DOHH2 (cell line): ENCODE measurements at regions not wholly inside any gene's neighbourhood (a gene's known extent, or its start where the extent isn't known, plus 50 kb on each side); places are given as distances from the start of the nearest gene placed in this dataset.
A peak's percentile ranks its signal among the peaks of the same experiment; 100 is the strongest.

ENCODE experiments used
- H3F3A ChIP-seq: fragments of 200-600 bp; sonication (generic), shearing (Covaris generic); 2 replicates; pipeline ENCODE4 v1.6.0; 2016; ENCODE audit warnings: antibody characterized with exemption, mild to moderate bottlenecking; ENCODE audit not compliant: control insufficient read depth, insufficient read depth
- H3K27ac ChIP-seq: fragments of 200-600 bp; sonication (generic); 2 replicates; pipeline ENCODE4 v1.5.1; 2014; ENCODE audit warnings: low read depth, mild to moderate bottlenecking, low read length, moderate library complexity
- H3K27me3 ChIP-seq: fragments of 200-600 bp; sonication (generic); 2 replicates; pipeline ENCODE4 v1.6.1; 2014; ENCODE audit warnings: mild to moderate bottlenecking, low read length, mixed read lengths; ENCODE audit not compliant: control insufficient read depth
- H3K36me3 ChIP-seq: fragments of 200-600 bp; sonication (generic); 2 replicates; pipeline ENCODE4 v1.6.1; 2014; ENCODE audit warnings: mild to moderate bottlenecking, low read length, moderate library complexity, mixed read lengths; ENCODE audit not compliant: control insufficient read depth
- H3K4me1 ChIP-seq: fragments of 200-600 bp; sonication (generic); 2 replicates; pipeline ENCODE4 v1.6.1; 2014; ENCODE audit warnings: mild to moderate bottlenecking, low read length, mixed read lengths; ENCODE audit not compliant: control insufficient read depth
- H3K4me2 ChIP-seq: fragments of 200-600 bp; sonication (generic); 2 replicates; pipeline ENCODE4 v1.6.0; 2014; ENCODE audit warnings: mild to moderate bottlenecking, low read length, moderate library complexity
- H3K4me3 ChIP-seq: fragments of 200-600 bp; sonication (generic); 2 replicates; pipeline ENCODE4 v1.5.1; 2014; ENCODE audit warnings: mild to moderate bottlenecking, low read length, mixed read lengths
- H3K79me2 ChIP-seq: fragments of 200-600 bp; sonication (generic); 2 replicates; pipeline ENCODE4 v1.6.1; 2014; ENCODE audit warnings: mild to moderate bottlenecking, low read length, mixed read lengths; ENCODE audit not compliant: control insufficient read depth
- H3K9me2 ChIP-seq: fragments of 200-600 bp; sonication (generic); replicated peaks from 2 replicates; pipeline ENCODE4 v1.6.1; 2014; ENCODE audit warnings: mild to moderate bottlenecking, low read length, mixed read lengths; ENCODE audit not compliant: control insufficient read depth
- H3K9me3 ChIP-seq: fragments of 200-600 bp; sonication (generic); 2 replicates; pipeline ENCODE4 v1.6.1; 2014; ENCODE audit warnings: antibody characterized with exemption, low read length, mixed read lengths; ENCODE audit not compliant: control insufficient read depth, insufficient read depth
- H4K20me1 ChIP-seq: fragments of 200-600 bp; sonication (generic); 2 replicates; pipeline ENCODE4 v1.6.0; 2014; ENCODE audit warnings: low read depth, mild to moderate bottlenecking, antibody characterized with exemption, low read length, moderate library complexity; ENCODE audit not compliant: control insufficient read depth, insufficient read depth
- CTCF ChIP-seq: fragments of 200-600 bp; sonication (generic); IDR thresholded peaks from one replicate; pipeline ENCODE4 v1.5.1; 2014; ENCODE audit warnings: antibody characterized with exemption, mild to moderate bottlenecking, low read depth, low read length; ENCODE audit not compliant: poor library complexity, severe bottlenecking
- EZH2phosphoT487 ChIP-seq: fragments of 200-600 bp; sonication (generic); IDR thresholded peaks from 2 replicates; pipeline ENCODE4 v1.6.1; 2017; ENCODE audit warnings: borderline replicate concordance, mild to moderate bottlenecking, antibody characterized with exemption, low read length, moderate library complexity, mixed read lengths

DNA sequence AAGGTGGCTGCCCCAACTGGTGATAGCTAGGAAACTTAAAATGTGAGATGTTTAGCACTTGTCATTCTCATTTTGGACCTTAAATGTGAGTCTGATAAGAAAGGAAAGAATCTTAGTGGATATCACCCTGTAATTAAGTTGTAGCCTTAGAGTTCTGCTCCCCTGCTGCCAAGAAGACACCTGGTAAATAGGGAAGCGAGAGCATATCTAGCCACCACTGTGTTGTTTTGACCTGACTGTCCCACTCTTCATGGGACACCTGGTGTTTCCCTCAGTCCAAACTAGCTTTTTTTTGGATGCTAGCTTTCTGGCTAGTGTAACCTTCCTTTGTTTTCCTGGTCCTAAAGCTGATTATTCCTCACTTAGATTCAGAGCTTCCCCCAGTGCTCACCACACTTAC lies 357.6 kb downstream of the RAD51AP2 start:
- Histone ChIP-seq H3K36me3 (no peaks in the 10 kb centered on the region), H3K4me1 (peaks cover 14% of the 10 kb centered on the region)
- TF ChIP-seq EZH2phosphoT487 (no peak), CTCF (no peak)

GRCh38 chr2:17156086-17156485 lies 362.2 kb downstream of the RAD51AP2 start:
- Histone ChIP-seq H4K20me1 (no peaks in the 10 kb centered on the region), H3F3A (no peaks in the 10 kb centered on the region), H3K36me3 (no peaks in the 10 kb centered on the region), H3K9me3 (no peaks in the 10 kb centered on the region), H3K27me3 (no peaks in the 10 kb centered on the region), H3K9me2 (no peaks in the 10 kb centered on the region), H3K79me2 (no peaks in the 10 kb centered on the region), H3K4me3 (no peak overlapping the region), H3K27ac (no peak overlapping the region), H3K4me1 (peaks cover 9% of the 10 kb centered on the region), H3K4me2 (no peak overlapping the region)
- no peak for TF ChIP-seq EZH2phosphoT487
- no peak for TF ChIP-seq CTCF

More for the DNA sequence above, 357.6 kb downstream of the RAD51AP2 start:
- Histone ChIP-seq H3K9me2 (no peaks in the 10 kb centered on the region), H3K79me2 (no peaks in the 10 kb centered on the region), H4K20me1 (no peaks in the 10 kb centered on the region), H3F3A (no peaks in the 10 kb centered on the region), H3K27ac (no peak overlapping the region), H3K9me3 (no peaks in the 10 kb centered on the region), H3K27me3 (no peaks in the 10 kb centered on the region), H3K4me2 (no peak overlapping the region), H3K4me3 (no peak overlapping the region)

GRCh38 chr2:17149945-17150344 lies 368.3 kb downstream of the RAD51AP2 start:
- Histone ChIP-seq H3K9me3 (no peaks in the 10 kb centered on the region), H3F3A (no peaks in the 10 kb centered on the region), H3K9me2 (no peaks in the 10 kb centered on the region), H3K4me3 (no peak overlapping the region), H3K36me3 (no peaks in the 10 kb centered on the region), H4K20me1 (no peaks in the 10 kb centered on the region), H3K4me1 (peaks cover 33% of the 10 kb centered on the region), H3K27ac (no peak overlapping the region), H3K4me2 (peak overlapping the region; percentile 20; the same call in 1 of the 2 replicates), H3K27me3 (no peaks in the 10 kb centered on the region), H3K79me2 (no peaks in the 10 kb centered on the region)
- TF ChIP-seq EZH2phosphoT487 (no peak), CTCF (no peak)
